ENCODE measurements at regions not wholly inside any gene's neighbourhood (a gene's known extent, or its start where the extent isn't known, plus 50 kb on each side); places are given as distances from the start of the nearest gene placed in this dataset.

DNA sequence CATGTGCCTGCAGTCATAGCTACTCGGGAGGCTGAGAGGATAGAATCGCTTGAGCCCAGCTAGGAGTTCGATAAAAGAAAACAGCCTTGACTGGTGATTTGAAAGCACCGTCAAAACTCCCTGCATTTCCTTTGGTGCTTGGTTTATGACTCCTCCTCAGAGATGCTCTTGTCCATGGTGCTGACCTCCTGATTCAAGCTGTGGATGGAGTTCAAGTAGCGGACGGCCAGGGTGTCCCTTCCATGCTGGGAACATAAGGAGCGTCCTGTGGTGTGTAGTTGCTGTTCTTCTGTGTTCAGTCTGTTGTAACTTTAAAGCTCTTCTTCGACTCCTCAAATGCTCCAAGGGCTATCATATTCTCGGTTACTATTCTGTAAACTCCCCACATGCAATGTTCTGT, 382.5 kb upstream of the KIAA1217 start:
- no peak for TF ChIP-seq RAD21 (IDR thresholded peaks at IDR 0.05; ENCODE audit: low read depth)
- TF ChIP-seq, protein P1, sequence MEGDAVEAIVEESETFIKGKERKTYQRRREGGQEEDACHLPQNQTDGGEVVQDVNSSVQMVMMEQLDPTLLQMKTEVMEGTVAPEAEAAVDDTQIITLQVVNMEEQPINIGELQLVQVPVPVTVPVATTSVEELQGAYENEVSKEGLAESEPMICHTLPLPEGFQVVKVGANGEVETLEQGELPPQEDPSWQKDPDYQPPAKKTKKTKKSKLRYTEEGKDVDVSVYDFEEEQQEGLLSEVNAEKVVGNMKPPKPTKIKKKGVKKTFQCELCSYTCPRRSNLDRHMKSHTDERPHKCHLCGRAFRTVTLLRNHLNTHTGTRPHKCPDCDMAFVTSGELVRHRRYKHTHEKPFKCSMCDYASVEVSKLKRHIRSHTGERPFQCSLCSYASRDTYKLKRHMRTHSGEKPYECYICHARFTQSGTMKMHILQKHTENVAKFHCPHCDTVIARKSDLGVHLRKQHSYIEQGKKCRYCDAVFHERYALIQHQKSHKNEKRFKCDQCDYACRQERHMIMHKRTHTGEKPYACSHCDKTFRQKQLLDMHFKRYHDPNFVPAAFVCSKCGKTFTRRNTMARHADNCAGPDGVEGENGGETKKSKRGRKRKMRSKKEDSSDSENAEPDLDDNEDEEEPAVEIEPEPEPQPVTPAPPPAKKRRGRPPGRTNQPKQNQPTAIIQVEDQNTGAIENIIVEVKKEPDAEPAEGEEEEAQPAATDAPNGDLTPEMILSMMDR (IDR thresholded peaks at IDR 0.05 in 2 of 3, conservative IDR thresholded peaks at IDR 0.05 in 1 of 3; ENCODE audit: borderline replicate concordance in 1 of 3, insufficient read depth in 1 of 3, low read depth in 2 of 3, low read length in 2 of 3), result no peak
